Mesendoderm (in vitro differentiated cells): ENCODE measurements at regions not wholly inside any gene's neighbourhood (a gene's known extent, or its start where the extent isn't known, plus 50 kb on each side); places are given as distances from the start of the nearest gene placed in this dataset.

ENCODE experiments used
- DNase-seq: peaks from one replicate; pipeline ENCODE4 v3.0.0; 2013
- H2AK5ac ChIP-seq: 2 replicates; pipeline ENCODE4 v1.6.1; 2013; ENCODE audit warnings: low read length, inconsistent platforms
- H2BK120ac ChIP-seq: 2 replicates; pipeline ENCODE4 v1.6.1; 2013; ENCODE audit warnings: low read depth, mild to moderate bottlenecking, low read length, moderate library complexity, mixed read lengths
- H2BK15ac ChIP-seq: replicated peaks from 2 replicates; pipeline ENCODE4 v1.6.1; 2013; ENCODE audit warnings: low read depth, mild to moderate bottlenecking, moderate library complexity
- H2BK5ac ChIP-seq: 2 replicates; pipeline ENCODE4 v1.6.1; 2013; ENCODE audit warnings: low read length, inconsistent platforms
- H3K18ac ChIP-seq: 2 replicates; pipeline ENCODE4 v1.6.1; 2013; ENCODE audit warnings: mild to moderate bottlenecking, low read length, mixed read lengths
- H3K23ac ChIP-seq: one replicate; pipeline ENCODE4 v1.6.1; 2013; ENCODE audit warnings: low read length
- H3K27ac ChIP-seq: 2 replicates; pipeline ENCODE4 v1.5.1; 2013; ENCODE audit warnings: low read depth, mild to moderate bottlenecking, inconsistent platforms, low read length, moderate library complexity
- H3K27me3 ChIP-seq: 2 replicates; pipeline ENCODE4 v1.6.1; 2013; ENCODE audit warnings: low read length, control low read depth, mild to moderate bottlenecking, inconsistent platforms; ENCODE audit not compliant: insufficient read depth, poor library complexity
- H3K36me3 ChIP-seq: 2 replicates; pipeline ENCODE4 v1.6.1; 2013; ENCODE audit warnings: low read length, inconsistent platforms; ENCODE audit not compliant: control insufficient read depth, insufficient read depth
- H3K4ac ChIP-seq: one replicate; pipeline ENCODE4 v1.6.1; 2013; ENCODE audit warnings: low read depth, mild to moderate bottlenecking, low read length, moderate library complexity
- H3K4me1 ChIP-seq: 2 replicates; pipeline ENCODE4 v1.6.1; 2013; ENCODE audit warnings: low read depth, low read length, inconsistent platforms; ENCODE audit not compliant: control insufficient read depth
- H3K4me2 ChIP-seq: 2 replicates; pipeline ENCODE4 v1.6.1; 2013; ENCODE audit warnings: low read length
- H3K4me3 ChIP-seq: 2 replicates; pipeline ENCODE4 v1.5.1; 2013; ENCODE audit warnings: mild to moderate bottlenecking, low read length
- H3K56ac ChIP-seq: one replicate; pipeline ENCODE4 v1.6.1; 2013; ENCODE audit warnings: low read length
- H3K79me1 ChIP-seq: 2 replicates; pipeline ENCODE4 v1.6.1; 2013; ENCODE audit warnings: low read length, inconsistent platforms
- H3K79me2 ChIP-seq: 2 replicates; pipeline ENCODE4 v1.6.1; 2013; ENCODE audit warnings: mild to moderate bottlenecking, low read length; ENCODE audit not compliant: control insufficient read depth, insufficient read depth
- H3K9ac ChIP-seq: 2 replicates; pipeline ENCODE4 v1.6.1; 2013; ENCODE audit warnings: low read length, inconsistent platforms
- H4K5ac ChIP-seq: one replicate; pipeline ENCODE4 v1.6.1; 2013; ENCODE audit warnings: low read length
- H4K8ac ChIP-seq: one replicate; pipeline ENCODE4 v1.6.1; 2013; ENCODE audit warnings: low read depth, mild to moderate bottlenecking, control low read depth, low read length, moderate library complexity
- WGBS: extraction: QIAGEN DNeasy Blood & Tissue Kit; methylation state at CpG from one replicate; pipeline ENCODE4 v1.1.7; 2013; ENCODE audit warnings: low lambda C conversion rate, missing lambda C conversion rate; ENCODE audit not compliant: insufficient coverage; ENCODE audit errors: extremely low coverage; 5-methylcytosine and 5-hydroxymethylcytosine counted together

DNA sequence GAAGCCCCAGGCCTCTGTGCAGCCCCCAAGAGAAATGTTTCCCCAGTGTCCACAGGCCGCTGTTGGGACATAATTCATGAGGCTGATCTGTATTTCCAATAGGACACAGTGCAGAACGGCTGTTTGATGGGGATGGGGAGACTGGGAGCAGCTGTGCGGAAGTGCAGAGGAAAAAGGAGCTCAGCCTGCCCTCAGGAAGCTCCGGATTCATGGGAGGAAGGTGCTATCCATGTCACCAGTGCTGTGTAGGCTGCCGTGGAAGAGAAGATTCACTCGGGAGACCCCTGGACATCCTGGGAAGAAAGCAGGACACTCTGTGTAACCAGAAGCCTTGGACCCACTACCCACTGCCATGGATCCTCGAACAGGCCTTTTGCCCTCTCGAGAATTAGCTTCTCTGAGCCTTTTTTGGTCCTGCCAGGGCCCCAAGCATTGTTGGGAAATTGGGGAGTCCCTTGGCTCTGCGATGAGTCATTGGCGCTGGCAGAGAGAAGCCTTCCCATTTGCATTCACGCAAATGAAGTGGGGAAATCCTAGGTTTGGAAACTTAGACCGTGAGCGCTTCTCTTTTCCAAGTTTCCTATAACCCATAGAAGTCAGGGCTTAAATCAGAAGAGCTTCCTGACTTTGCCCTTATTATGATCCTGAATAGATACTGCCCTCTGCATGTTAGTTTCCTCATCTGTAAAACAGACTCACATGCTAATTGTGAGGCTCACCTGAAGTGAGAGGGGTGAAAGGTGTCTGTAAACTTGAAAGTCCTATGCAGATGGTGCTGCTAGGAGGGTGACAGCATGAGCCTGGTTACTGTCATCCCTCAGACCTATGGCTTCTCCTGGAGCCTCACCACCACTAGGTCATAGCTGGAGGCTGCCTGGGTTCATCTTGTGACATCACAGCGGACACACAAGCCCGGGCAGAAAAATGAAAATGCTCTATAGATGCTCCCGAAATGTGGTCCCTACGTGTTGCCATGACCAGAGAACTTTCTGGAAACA, 229.2 kb upstream of the B3GAT1 start:
- Histone ChIP-seq H2BK15ac (no peak overlapping the region), H3K4ac (no peak overlapping the region), H3K4me3 (no peak overlapping the region), H3K27me3 (no peaks in the 10 kb centered on the region), H3K27ac (no peak overlapping the region), H3K36me3 (no peaks in the 10 kb centered on the region), H3K4me1 (no peaks in the 10 kb centered on the region), H2BK5ac (no peak overlapping the region), H3K4me2 (no peak overlapping the region), H4K5ac (no peak overlapping the region), H4K8ac (no peak overlapping the region), H3K9ac (no peak overlapping the region), H2AK5ac (no peak overlapping the region), H3K23ac (no peak overlapping the region), H2BK120ac (no peak overlapping the region), H3K79me2 (no peaks in the 10 kb centered on the region), H3K79me1 (no peaks in the 10 kb centered on the region), H3K56ac (no peak overlapping the region), H3K18ac (no peak overlapping the region)
- no peak for DNase-seq
- no CpG with 5 or more reads among the region's 17 CpGs for WGBS

DNA sequence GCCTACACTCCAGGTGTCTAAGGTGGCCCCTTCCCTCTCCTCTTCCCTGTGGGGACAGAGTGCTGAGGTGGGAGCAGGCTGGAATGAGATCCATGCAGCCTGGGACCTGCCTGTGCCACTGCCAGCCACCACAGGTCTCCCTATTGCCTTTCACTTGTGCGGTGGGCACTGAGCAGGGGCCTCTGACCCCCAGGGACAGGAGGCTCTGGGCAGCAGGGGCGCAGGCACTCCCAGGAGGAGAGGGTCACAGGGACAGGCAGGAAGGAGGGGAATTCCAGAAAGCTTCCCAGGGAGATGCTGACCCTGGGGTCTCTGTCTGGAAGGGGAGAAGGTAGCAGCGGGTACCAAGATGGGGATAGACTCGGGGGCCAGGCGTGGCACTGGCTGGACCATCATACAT, 228.5 kb upstream of the B3GAT1 start:
- Histone ChIP-seq H3K4ac (no peak overlapping the region), H3K4me3 (no peak overlapping the region), H3K4me2 (no peak overlapping the region), H2BK120ac (no peak overlapping the region), H3K4me1 (no peaks in the 10 kb centered on the region), H3K36me3 (no peaks in the 10 kb centered on the region), H3K23ac (no peak overlapping the region), H4K8ac (no peak overlapping the region), H3K18ac (no peak overlapping the region), H3K9ac (no peak overlapping the region), H2AK5ac (no peak overlapping the region), H3K79me1 (no peaks in the 10 kb centered on the region), H3K56ac (no peak overlapping the region), H2BK15ac (no peak overlapping the region), H3K27me3 (no peaks in the 10 kb centered on the region), H4K5ac (no peak overlapping the region), H3K27ac (no peak overlapping the region), H2BK5ac (no peak overlapping the region), H3K79me2 (no peaks in the 10 kb centered on the region)
- no peak for DNase-seq
- no CpG with 5 or more reads among the region's 5 CpGs for WGBS

DNA sequence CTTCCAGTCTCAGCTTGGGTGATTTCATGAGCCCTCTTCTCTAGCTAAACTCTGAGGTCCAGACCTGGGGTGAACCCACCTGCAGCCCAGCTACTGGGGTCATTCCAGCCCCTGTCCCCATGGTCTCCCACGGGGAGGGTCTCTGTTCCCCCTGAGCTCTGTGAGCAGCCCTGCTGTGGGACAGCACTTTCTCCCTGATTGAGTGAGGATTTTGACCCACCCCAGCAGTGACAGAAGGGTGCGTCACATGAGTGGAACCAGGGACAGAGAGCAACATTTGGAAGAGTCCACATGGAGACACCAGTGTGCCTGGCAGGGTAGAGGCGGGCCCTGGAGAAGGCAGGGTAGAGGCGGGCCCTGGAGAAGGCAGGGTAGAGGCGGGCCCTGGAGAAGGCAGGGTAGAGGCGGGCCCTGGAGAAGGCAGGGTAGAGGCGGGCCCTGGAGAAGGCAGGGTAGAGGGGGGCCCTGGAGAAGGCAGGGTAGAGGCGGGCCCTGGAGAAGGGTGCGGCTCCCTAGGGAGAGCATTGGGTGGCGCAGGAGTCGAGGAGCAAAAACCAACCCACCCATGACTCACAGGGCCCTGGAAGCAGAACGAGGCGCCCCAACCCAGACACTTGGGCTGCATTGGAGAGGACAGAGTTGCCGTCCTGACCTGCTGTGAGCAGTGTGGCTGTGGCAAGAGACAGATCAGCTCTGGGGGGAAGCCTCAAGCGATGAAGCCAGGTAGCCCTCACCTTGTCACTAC, 227.7 kb upstream of the B3GAT1 start:
- DNase-seq, result no peak
- WGBS, result no CpG with 5 or more reads among the region's 15 CpGs
- H4K5ac ChIP-seq, result no peak overlapping the region

DNA sequence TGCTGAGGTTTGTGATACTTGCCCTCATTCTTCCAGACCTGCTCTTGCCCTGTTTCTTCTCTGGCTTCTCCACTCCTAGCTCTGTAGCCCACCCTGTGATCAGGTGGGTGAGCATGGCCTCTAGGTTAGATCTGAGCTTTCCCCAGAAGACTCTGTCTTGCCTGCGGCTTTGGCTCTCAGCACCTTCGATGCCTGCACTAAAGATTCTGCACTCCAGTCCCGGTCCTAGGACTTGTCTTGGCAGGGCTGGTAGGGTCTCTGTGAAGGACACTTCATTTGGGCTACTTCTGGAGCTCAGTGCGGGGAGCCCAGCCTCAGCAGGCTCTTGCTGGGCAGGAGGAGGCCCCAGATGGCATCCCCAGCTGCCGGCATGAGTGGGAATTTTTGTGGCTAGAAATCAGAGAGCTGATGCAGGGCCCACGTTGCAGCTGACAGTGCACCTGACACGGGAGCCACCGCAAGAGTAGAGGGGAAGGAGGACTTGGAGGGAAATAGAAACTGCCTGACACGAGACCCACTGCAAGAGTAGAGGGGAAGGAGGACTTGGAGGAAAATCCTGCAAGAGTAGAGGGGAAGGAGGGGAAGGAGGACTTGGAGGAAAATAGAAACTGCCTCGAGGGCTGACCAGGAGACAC, 226.9 kb upstream of the B3GAT1 start:
- Histone ChIP-seq H3K79me1 (no peaks in the 10 kb centered on the region), H3K36me3 (no peaks in the 10 kb centered on the region), H3K56ac (no peak overlapping the region), H2BK15ac (no peak overlapping the region), H2AK5ac (no peak overlapping the region), H2BK5ac (no peak overlapping the region), H3K27me3 (no peaks in the 10 kb centered on the region), H3K4ac (no peak overlapping the region), H3K23ac (no peak overlapping the region), H3K9ac (no peak overlapping the region), H3K18ac (no peak overlapping the region), H3K79me2 (no peaks in the 10 kb centered on the region), H2BK120ac (no peak overlapping the region), H4K8ac (no peak overlapping the region), H3K27ac (no peak overlapping the region), H3K4me3 (no peak overlapping the region), H3K4me1 (no peaks in the 10 kb centered on the region), H3K4me2 (no peak overlapping the region), H4K5ac (no peak overlapping the region)
- WGBS, result no CpG with 5 or more reads among the region's 10 CpGs
- DNase-seq, result no peak

More for the DNA sequence above, 227.7 kb upstream of the B3GAT1 start:
- H3K79me1 ChIP-seq, result no peaks in the 10 kb centered on the region
- no peak overlapping the region for H3K4me3 ChIP-seq
- no peaks in the 10 kb centered on the region for H3K27me3 ChIP-seq
- H3K18ac ChIP-seq, result no peak overlapping the region
- no peak overlapping the region for H2BK15ac ChIP-seq
- H2BK120ac ChIP-seq, result no peak overlapping the region
- H3K4ac ChIP-seq, result no peak overlapping the region
- H3K36me3 ChIP-seq, result no peaks in the 10 kb centered on the region
- H3K9ac ChIP-seq, result no peak overlapping the region
- H3K4me2 ChIP-seq, result no peak overlapping the region
- no peaks in the 10 kb centered on the region for H3K79me2 ChIP-seq
- H3K56ac ChIP-seq, result no peak overlapping the region
- no peak overlapping the region for H3K27ac ChIP-seq
- no peak overlapping the region for H4K8ac ChIP-seq
- H2AK5ac ChIP-seq, result no peak overlapping the region
- H2BK5ac ChIP-seq, result no peak overlapping the region
- H3K4me1 ChIP-seq, result no peaks in the 10 kb centered on the region
- no peak overlapping the region for H3K23ac ChIP-seq

DNA sequence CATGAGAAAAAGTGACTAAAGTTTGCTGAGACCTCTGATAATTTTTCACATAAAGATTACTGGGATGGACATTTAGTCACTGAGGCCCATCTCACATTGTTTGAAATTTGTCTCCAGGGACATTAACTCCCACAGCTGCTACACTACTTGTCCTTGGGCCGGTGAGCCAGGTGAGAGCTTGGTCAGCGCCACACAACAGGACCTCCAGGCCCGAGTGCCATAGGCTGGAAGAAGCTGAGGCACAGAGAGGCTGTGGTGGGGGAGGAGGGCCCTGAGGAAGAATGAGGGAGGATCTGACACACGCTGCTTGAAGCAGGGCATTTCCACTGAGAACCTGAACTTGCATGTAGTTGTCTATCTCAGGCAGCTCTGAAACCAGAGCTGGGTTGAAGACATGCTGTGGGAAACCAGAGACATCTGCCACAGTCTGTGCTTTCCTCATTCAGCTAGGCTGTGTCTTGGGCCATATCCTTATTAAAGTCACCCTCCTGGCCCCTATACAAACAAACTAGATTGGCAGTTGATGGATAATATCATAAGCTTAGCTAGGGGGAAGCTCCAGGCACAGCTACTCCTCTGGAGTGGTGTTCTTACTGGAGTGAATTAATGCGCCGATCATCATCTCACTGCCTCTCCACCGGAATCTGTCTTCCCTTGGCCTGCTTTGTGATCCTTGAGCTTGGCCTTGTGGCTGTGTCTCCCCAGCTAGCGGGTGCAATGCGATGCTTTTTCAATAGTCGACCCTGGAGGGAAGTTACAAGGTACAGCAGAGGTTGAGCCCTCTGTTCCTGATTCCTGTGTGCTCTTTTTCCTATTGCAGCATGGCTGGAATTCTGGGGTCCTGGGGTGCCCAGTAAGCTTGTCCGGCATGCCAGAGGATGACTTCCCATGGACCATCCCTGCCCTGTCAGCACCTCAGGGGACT, 225.3 kb upstream of the B3GAT1 start:
- H3K4me1 ChIP-seq, result no peaks in the 10 kb centered on the region
- no peak overlapping the region for H2AK5ac ChIP-seq
- no peak overlapping the region for H2BK5ac ChIP-seq
- no peak overlapping the region for H3K56ac ChIP-seq
- no peak overlapping the region for H3K4me2 ChIP-seq
- DNase-seq, result no peak
- WGBS, result no CpG with 5 or more reads among the region's 11 CpGs
- H3K4me3 ChIP-seq, result no peak overlapping the region
- H3K27me3 ChIP-seq, result no peaks in the 10 kb centered on the region
- no peaks in the 10 kb centered on the region for H3K79me2 ChIP-seq
- no peak overlapping the region for H4K8ac ChIP-seq
- H3K27ac ChIP-seq, result no peak overlapping the region
- no peaks in the 10 kb centered on the region for H3K36me3 ChIP-seq
- no peak overlapping the region for H3K9ac ChIP-seq
- H3K4ac ChIP-seq, result no peak overlapping the region
- H3K23ac ChIP-seq, result no peak overlapping the region
- H3K79me1 ChIP-seq, result no peaks in the 10 kb centered on the region
- no peak overlapping the region for H4K5ac ChIP-seq
- no peak overlapping the region for H2BK15ac ChIP-seq
- no peak overlapping the region for H2BK120ac ChIP-seq
- H3K18ac ChIP-seq, result no peak overlapping the region
